ENCODE measurements at regions not wholly inside any gene's neighbourhood (a gene's known extent, or its start where the extent isn't known, plus 50 kb on each side); places are given as distances from the start of the nearest gene placed in this dataset.

GRCh38 chr5:116646611-116647289 is 72.1 kb upstream of the SEMA6A start:
- no peak for TF ChIP-seq CTCF (IDR thresholded peaks at IDR 0.05; ENCODE audit: insufficient read depth, low read depth, low read length)
- no peak for DNase-seq (ENCODE audit: low read depth)
- H3K4me3 ChIP-seq (ENCODE audit: low read depth, low read length): no peak overlapping the region

GRCh38 chr5:116645627-116646026 is 71.0 kb upstream of the SEMA6A start:
- no peak for TF ChIP-seq CTCF (IDR thresholded peaks at IDR 0.05; ENCODE audit: insufficient read depth, low read depth, low read length)
- DNase-seq (ENCODE audit: low read depth): no peak
- no peak overlapping the region for H3K4me3 ChIP-seq (ENCODE audit: low read depth, low read length)

GRCh38 chr5:116640236-116640635 is 65.6 kb upstream of the SEMA6A start:
- no peak for DNase-seq (ENCODE audit: low read depth)
- H3K4me3 ChIP-seq (ENCODE audit: low read depth, low read length): no peak overlapping the region
- no peak for TF ChIP-seq CTCF (IDR thresholded peaks at IDR 0.05; ENCODE audit: insufficient read depth, low read depth, low read length)

GRCh38 chr5:116637149-116637740 is 62.6 kb upstream of the SEMA6A start:
- H3K4me3 ChIP-seq (ENCODE audit: low read depth, low read length): no peak overlapping the region
- DNase-seq (ENCODE audit: low read depth): no peak
- TF ChIP-seq CTCF (IDR thresholded peaks at IDR 0.05; ENCODE audit: insufficient read depth, low read depth, low read length): no peak

- no peak for DNase-seq (ENCODE audit: low read depth)
- no peak for TF ChIP-seq CTCF (IDR thresholded peaks at IDR 0.05; ENCODE audit: insufficient read depth, low read depth, low read length)
- H3K4me3 ChIP-seq (ENCODE audit: low read depth, low read length): no peak overlapping the region
Observed at GRCh38 chr5:116632890-116633289, 58.3 kb upstream of the SEMA6A start.

GRCh38 chr5:116631147-116631546 is 56.5 kb upstream of the SEMA6A start:
- H3K4me3 ChIP-seq (ENCODE audit: low read depth, low read length): no peak overlapping the region
- no peak for TF ChIP-seq CTCF (IDR thresholded peaks at IDR 0.05; ENCODE audit: insufficient read depth, low read depth, low read length)
- DNase-seq (ENCODE audit: low read depth): no peak

- H3K4me3 ChIP-seq (ENCODE audit: low read depth, low read length): no peak overlapping the region
- DNase-seq (ENCODE audit: low read depth): no peak
- no peak for TF ChIP-seq CTCF (IDR thresholded peaks at IDR 0.05; ENCODE audit: insufficient read depth, low read depth, low read length)
Observed at GRCh38 chr5:116629168-116629567, 54.5 kb upstream of the SEMA6A start.
